H4 (cell line): ENCODE measurements at regions not wholly inside any gene's neighbourhood (a gene's known extent, or its start where the extent isn't known, plus 50 kb on each side); places are given as distances from the start of the nearest gene placed in this dataset.
A peak's percentile ranks its signal among the peaks of the same experiment; 100 is the strongest.
"Not testable (repeated sequence)": the region's sequence is repeated elsewhere in the genome, so short reads cannot be mapped to it uniquely, and the experiment has no call there.

Experiments used
- DNase-seq: peaks from one replicate; pipeline ENCODE4 v3.0.0-alpha.2; 2015; ENCODE audit warnings: low spot score

GRCh38 chr20:11677428-11677827 is 240.3 kb upstream of the BTBD3 start:
- DNase-seq: no peak

GRCh38 chr20:11677836-11678235 is 239.9 kb upstream of the BTBD3 start:
- DNase-seq: no peak

- no peak for DNase-seq
Measured at GRCh38 chr20:11682285-11682684, 235.4 kb upstream of the BTBD3 start.

- no peak for DNase-seq
Measured at GRCh38 chr20:11686195-11686594, 231.5 kb upstream of the BTBD3 start.

GRCh38 chr20:11686820-11687543 is 230.7 kb upstream of the BTBD3 start:
- no peak for DNase-seq

GRCh38 chr20:11687546-11688292 is 230.0 kb upstream of the BTBD3 start:
- no peak for DNase-seq

GRCh38 chr20:11689262-11689661 is 228.4 kb upstream of the BTBD3 start:
- DNase-seq: no peak

- no peak for DNase-seq
Measured at GRCh38 chr20:11691766-11692165, 225.9 kb upstream of the BTBD3 start.

- DNase-seq: no peak
Measured at GRCh38 chr20:11692567-11692966, 225.1 kb upstream of the BTBD3 start.

GRCh38 chr20:11694467-11694866 is 223.2 kb upstream of the BTBD3 start:
- DNase-seq: no peak

GRCh38 chr20:11697055-11697454 is 220.6 kb upstream of the BTBD3 start:
- no peak for DNase-seq

GRCh38 chr20:11697646-11698045 is 220.0 kb upstream of the BTBD3 start:
- DNase-seq: no peak

GRCh38 chr20:11698124-11698523 is 219.6 kb upstream of the BTBD3 start:
- no peak for DNase-seq

GRCh38 chr20:11700831-11701230 is 216.9 kb upstream of the BTBD3 start:
- no peak for DNase-seq

GRCh38 chr20:11702721-11703518 is 214.8 kb upstream of the BTBD3 start:
- no peak for DNase-seq

- no peak for DNase-seq
Measured at GRCh38 chr20:11705512-11705911, 212.2 kb upstream of the BTBD3 start.

GRCh38 chr20:11708223-11708622 is 209.5 kb upstream of the BTBD3 start:
- not testable (repeated sequence) for DNase-seq

- no peak for DNase-seq
Measured at GRCh38 chr20:11711214-11711613, 206.5 kb upstream of the BTBD3 start.

- DNase-seq: no peak
Measured at GRCh38 chr20:11712639-11713160, 205.0 kb upstream of the BTBD3 start.

- no peak for DNase-seq
Measured at GRCh38 chr20:11714886-11715285, 202.8 kb upstream of the BTBD3 start.

- peak; percentile 87 for DNase-seq
Measured at GRCh38 chr20:11716239-11716944, 201.3 kb upstream of the BTBD3 start.

GRCh38 chr20:11716945-11717248 is 200.8 kb upstream of the BTBD3 start:
- no peak for DNase-seq
